ENCODE measurements at regions not wholly inside any gene's neighbourhood (a gene's known extent, or its start where the extent isn't known, plus 50 kb on each side); places are given as distances from the start of the nearest gene placed in this dataset.

DNA sequence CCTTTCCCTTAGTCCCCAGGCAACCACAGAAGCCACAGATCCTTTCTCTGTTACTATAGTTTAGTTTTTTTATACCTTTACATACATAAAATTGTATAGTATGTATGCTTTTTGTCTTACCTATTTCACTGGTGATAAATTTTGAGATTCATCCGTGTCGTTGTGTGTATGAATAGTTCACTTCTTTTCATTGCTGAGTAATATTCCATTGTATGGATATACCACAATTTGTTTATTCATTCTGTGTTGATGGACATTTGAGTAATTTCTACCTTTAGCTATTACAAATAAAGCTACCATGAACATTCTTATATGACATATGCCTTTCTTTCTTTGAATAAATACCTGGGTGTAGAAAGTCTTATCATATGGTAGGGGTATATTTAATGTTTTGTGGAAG lies 102.8 kb upstream of the CERS6 start:
- TF ChIP-seq, protein P1, sequence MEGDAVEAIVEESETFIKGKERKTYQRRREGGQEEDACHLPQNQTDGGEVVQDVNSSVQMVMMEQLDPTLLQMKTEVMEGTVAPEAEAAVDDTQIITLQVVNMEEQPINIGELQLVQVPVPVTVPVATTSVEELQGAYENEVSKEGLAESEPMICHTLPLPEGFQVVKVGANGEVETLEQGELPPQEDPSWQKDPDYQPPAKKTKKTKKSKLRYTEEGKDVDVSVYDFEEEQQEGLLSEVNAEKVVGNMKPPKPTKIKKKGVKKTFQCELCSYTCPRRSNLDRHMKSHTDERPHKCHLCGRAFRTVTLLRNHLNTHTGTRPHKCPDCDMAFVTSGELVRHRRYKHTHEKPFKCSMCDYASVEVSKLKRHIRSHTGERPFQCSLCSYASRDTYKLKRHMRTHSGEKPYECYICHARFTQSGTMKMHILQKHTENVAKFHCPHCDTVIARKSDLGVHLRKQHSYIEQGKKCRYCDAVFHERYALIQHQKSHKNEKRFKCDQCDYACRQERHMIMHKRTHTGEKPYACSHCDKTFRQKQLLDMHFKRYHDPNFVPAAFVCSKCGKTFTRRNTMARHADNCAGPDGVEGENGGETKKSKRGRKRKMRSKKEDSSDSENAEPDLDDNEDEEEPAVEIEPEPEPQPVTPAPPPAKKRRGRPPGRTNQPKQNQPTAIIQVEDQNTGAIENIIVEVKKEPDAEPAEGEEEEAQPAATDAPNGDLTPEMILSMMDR (IDR thresholded peaks at IDR 0.05) = no peak
- TF ChIP-seq ZFX (IDR thresholded peaks at IDR 0.05; ENCODE audit: borderline replicate concordance) = no peak
- no peak overlapping the region for H3K27ac ChIP-seq

DNA sequence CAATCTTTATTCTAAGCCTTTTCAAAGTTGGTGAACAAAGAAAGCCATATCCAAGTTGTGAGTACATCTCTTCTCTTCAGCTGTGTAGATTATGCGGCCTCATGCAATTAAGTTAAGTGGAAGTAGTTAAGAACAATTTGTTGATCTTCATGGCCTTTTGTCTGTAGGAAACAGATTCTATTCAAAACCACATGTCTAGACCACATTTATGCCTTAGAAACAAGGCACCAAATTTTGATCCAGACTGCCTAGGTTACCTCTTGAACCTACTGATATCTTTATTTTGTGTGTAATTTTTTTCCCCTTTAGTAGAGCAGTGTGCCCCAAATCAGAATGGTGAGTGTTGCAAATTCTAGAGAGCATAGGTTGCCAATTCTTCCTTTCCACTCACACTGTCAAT lies 101.6 kb upstream of the CERS6 start:
- no peak for TF ChIP-seq ZFX (IDR thresholded peaks at IDR 0.05; ENCODE audit: borderline replicate concordance)
- TF ChIP-seq, protein P1 (IDR thresholded peaks at IDR 0.05) = no peak
- no peak overlapping the region for H3K27ac ChIP-seq

DNA sequence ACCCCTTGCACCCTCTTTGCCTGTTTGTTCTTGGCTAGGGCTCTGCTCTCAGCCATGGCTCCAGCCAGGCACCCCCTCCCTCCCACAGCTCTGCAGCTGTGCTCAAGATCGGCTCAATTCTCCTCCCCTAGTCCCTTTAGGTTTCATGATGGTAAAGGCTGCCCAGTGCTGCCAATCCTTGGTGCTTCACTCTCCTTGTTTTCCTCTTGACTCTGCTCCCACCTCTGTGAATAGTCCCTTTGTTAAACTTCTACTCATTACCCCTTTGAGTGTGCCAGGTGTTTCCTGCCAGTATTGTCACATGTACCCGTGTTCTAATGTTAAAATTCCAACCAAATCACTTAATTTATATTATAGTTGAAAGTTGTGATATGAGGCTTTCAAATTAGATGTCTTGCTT lies 101.0 kb upstream of the CERS6 start:
- TF ChIP-seq ZFX (IDR thresholded peaks at IDR 0.05; ENCODE audit: borderline replicate concordance) = no peak
- TF ChIP-seq, protein P1 (IDR thresholded peaks at IDR 0.05) = no peak
- H3K27ac ChIP-seq = no peak overlapping the region

DNA sequence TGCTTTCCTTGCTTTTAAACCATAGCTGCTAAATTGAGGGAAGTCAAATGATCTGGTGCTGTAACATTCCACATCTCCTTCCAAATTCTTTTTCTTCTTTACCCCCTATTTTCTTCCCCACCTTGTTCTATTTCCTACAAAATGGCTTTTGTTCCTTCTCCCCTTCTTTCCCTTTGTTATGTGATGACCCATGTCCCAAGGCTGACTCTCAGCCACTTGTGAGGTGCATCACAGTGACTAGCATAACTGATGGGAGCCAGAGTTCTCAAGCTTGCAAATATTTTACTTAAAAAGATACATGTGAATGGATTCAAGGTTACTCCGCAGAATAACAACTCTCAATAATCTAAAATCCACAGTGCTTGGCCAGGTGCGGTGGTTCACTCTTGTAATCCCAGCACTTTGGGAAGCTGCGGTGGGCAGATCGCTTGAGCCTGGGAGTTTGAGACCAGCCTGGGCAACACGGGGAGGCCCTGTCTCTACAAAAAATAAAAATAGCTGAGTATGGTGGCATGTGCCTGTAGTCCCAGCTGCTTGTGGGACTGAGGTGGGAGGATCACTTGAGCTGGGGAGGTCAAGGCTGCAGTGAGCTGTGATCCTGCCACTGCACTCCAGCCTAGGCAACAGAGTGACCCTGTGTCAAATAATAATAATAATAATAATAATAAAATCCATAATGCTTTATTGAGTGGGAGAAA lies 100.1 kb upstream of the CERS6 start:
- H3K27ac ChIP-seq = no peak overlapping the region
- TF ChIP-seq ZFX (IDR thresholded peaks at IDR 0.05; ENCODE audit: borderline replicate concordance) = no peak
- TF ChIP-seq, protein P1 (IDR thresholded peaks at IDR 0.05) = no peak

DNA sequence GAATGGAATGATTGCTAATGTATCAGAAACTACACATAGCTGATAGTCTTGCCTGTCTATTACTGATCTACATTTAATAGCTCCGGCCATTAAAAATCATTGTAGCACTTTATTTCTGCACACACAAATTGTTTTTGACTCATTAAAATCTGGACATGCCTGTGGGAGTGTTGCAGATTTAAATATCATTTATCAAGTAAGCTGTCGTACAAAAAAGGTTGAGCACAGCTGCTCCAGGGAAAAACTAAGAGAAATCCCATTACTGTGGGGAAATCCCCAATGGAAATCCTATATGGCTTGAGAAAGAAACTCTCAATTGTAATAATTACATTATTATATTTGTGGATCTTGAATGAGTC lies 99.6 kb upstream of the CERS6 start:
- TF ChIP-seq, protein P1 (IDR thresholded peaks at IDR 0.05) = no peak
- no peak for TF ChIP-seq ZFX (IDR thresholded peaks at IDR 0.05; ENCODE audit: borderline replicate concordance)
- H3K27ac ChIP-seq = no peak overlapping the region

DNA sequence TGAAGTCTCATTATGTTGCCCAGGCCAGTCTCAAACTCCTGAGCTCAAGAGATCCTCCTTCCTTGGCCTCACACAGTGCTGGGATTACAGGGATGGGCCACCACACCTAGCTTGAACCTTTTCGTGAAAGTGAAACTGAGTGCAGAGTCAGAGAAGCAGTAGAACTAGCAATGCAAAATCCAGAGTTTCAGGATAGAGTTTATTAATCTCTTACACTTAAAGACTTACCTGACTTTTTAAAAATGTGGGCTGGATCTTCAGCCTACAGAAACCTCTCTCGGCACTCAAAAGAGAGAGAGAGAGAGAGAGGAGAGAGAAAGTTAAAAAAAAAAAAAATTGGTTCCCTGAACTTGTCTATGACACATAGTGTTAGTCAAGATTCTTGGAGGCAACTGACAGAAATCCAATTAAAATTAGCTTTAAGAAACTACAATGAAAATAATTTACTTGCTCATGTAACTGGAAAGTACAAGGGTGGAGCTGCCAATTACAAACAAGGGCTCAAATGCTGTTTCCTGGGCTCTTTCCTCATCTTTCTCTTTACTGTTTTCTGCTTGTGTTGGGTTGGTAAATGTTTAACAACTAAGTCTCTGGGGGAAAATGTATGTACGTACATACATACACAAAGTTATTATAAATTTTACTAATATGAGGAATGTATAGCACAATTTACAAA lies 98.1 kb upstream of the CERS6 start:
- TF ChIP-seq, protein P1 (IDR thresholded peaks at IDR 0.05) = no peak
- TF ChIP-seq ZFX (IDR thresholded peaks at IDR 0.05; ENCODE audit: borderline replicate concordance) = no peak
- H3K27ac ChIP-seq = no peak overlapping the region

DNA sequence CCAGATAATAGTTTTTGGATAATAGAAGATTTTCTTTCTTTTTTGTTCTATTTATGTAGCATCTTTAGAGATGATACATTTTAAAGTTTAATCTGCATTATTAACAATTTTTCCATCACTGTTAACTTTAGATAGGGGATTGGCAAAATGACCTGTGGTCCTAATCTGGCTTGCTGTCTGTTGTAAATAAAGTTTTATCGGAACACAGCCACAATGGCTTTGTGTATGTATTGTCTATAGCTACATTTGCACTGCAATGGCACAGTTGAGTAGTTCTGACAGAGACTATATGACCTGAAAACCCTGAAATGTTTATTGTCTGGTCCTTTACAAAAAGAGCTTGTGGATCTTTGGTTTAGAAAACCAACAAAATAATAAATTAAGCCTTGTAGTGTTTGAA lies 97.0 kb upstream of the CERS6 start:
- H3K27ac ChIP-seq = no peak overlapping the region
- TF ChIP-seq ZFX (IDR thresholded peaks at IDR 0.05; ENCODE audit: borderline replicate concordance) = no peak
- TF ChIP-seq, protein P1 (IDR thresholded peaks at IDR 0.05) = no peak

Measured in 22Rv1 (cell line).